ENCODE measurements at regions not wholly inside any gene's neighbourhood (a gene's known extent, or its start where the extent isn't known, plus 50 kb on each side); places are given as distances from the start of the nearest gene placed in this dataset.

DNA sequence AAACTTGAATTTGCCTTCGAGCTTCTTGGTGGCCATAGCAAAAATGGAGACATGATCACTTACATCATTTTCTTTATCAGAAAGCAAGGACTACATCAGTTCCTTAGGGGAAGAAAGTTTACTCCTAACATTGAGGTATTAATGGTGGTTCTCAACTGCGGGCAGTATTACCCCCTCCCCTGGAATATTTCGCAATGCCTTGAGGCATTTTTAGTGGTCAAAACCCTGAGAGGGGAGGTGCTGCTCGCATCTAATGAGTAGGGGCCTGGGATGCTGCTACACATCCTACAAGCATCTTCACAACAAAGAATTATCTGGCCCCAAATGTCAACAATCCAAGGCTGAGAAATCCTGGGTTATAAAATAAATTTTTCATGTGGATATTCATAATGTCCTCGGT is 222.2 kb upstream of the TSHZ2 start:
- Histone ChIP-seq H3K27ac (ENCODE audit: low read length) (no peak overlapping the region), H3K4me1 (ENCODE audit: control insufficient read depth in 1 of 2, insufficient read depth in 2 of 2, low read length in 2 of 2) (no peaks in the 10 kb centered on the region), H3K9me3 (ENCODE audit: control insufficient read depth in 1 of 2, low read length in 2 of 2) (no peaks in the 10 kb centered on the region), H3K27me3 (ENCODE audit: low read depth, low read length) (no peaks in the 10 kb centered on the region), H3K36me3 (ENCODE audit: control insufficient read depth in 1 of 2, insufficient read depth in 2 of 2, low read length in 2 of 2) (no peaks in the 10 kb centered on the region), H3K4me3 (ENCODE audit: low read depth in 1 of 2, low read length in 2 of 2) (no peak overlapping the region)

DNA sequence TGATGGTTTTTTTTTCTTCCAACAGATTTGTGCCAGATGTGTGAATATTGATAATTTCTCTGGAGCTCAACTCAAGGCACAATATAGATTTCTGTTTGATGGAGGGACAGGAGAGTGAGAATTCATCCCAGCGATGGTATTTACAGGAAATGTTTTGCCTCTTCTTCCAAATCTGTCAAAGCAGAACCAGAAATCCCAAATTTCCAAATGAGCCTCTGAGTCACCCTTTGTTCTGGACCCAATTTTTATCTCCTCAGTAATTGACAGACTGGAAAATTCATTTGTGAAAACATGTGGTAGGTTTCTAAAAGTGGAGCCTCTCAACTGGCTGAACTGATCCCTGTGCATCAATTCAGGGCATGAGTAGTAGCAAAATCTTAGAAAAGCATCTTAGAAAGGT is 223.2 kb upstream of the TSHZ2 start:
- H3K36me3 ChIP-seq (ENCODE audit: control insufficient read depth in 1 of 2, insufficient read depth in 2 of 2, low read length in 2 of 2): no peaks in the 10 kb centered on the region
- no peaks in the 10 kb centered on the region for H3K9me3 ChIP-seq (ENCODE audit: control insufficient read depth in 1 of 2, low read length in 2 of 2)
- H3K4me1 ChIP-seq (ENCODE audit: control insufficient read depth in 1 of 2, insufficient read depth in 2 of 2, low read length in 2 of 2): no peaks in the 10 kb centered on the region
- no peak overlapping the region for H3K27ac ChIP-seq (ENCODE audit: low read length)
- H3K4me3 ChIP-seq (ENCODE audit: low read depth in 1 of 2, low read length in 2 of 2): no peak overlapping the region
- H3K27me3 ChIP-seq (ENCODE audit: low read depth, low read length): no peaks in the 10 kb centered on the region

DNA sequence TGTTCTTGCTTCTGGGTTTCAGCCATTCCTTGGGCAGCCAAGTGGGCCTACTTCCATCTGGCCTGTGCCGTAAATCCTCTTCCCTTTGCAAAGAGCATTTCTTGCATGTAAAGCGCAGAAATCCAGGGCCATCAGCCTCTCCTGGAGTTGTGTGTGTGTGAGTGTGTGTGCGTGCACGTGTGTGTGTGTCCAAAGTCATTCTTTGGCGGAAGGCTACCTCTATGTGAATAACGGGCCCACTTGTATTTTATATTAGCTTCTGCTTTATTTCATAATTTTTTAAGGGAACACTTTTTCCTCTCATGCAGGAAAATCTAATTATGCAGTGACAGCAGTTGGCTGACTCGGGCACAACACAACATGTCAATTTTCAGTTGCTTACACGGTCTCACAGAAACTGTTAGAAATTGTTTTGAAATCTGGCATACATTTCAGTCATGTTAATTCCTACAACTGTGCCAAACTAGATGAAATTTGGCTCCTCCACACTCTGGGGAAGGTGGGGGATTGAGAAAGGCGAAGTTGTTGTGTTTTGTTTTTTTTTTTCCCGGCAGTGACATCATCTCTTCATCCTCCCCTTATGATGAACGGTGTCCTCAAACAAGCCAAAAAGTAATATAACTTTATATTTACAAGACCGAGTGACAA is 223.7 kb upstream of the TSHZ2 start:
- H3K4me1 ChIP-seq (ENCODE audit: control insufficient read depth in 1 of 2, insufficient read depth in 2 of 2, low read length in 2 of 2): no peaks in the 10 kb centered on the region
- no peak overlapping the region for H3K4me3 ChIP-seq (ENCODE audit: low read depth in 1 of 2, low read length in 2 of 2)
- no peak overlapping the region for H3K27ac ChIP-seq (ENCODE audit: low read length)
- no peaks in the 10 kb centered on the region for H3K36me3 ChIP-seq (ENCODE audit: control insufficient read depth in 1 of 2, insufficient read depth in 2 of 2, low read length in 2 of 2)
- no peaks in the 10 kb centered on the region for H3K9me3 ChIP-seq (ENCODE audit: control insufficient read depth in 1 of 2, low read length in 2 of 2)
- no peaks in the 10 kb centered on the region for H3K27me3 ChIP-seq (ENCODE audit: low read depth, low read length)

DNA sequence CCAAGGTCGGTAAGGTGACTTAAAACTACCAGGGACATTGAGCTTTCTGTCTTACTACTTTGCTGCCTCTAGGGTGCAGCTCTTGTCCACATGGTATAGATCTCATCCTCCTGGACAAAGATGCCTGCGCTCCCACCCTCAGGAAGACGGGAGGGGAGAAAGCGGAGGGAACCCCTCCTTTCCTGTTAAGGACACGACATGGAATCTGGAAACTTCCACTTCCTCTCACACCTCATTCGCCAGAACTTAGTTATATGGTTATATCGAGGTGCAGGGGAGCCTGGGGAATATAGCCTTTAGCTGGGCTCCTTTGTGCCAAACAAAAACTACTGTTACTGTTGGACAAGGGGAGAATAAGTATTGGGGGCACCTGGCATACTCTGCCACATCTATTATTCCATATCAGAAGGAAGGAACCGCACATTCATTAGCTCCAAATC is 224.3 kb upstream of the TSHZ2 start:
- no peaks in the 10 kb centered on the region for H3K27me3 ChIP-seq (ENCODE audit: low read depth, low read length)
- no peaks in the 10 kb centered on the region for H3K9me3 ChIP-seq (ENCODE audit: control insufficient read depth in 1 of 2, low read length in 2 of 2)
- no peak overlapping the region for H3K27ac ChIP-seq (ENCODE audit: low read length)
- H3K4me1 ChIP-seq (ENCODE audit: control insufficient read depth in 1 of 2, insufficient read depth in 2 of 2, low read length in 2 of 2): no peaks in the 10 kb centered on the region
- H3K4me3 ChIP-seq (ENCODE audit: low read depth in 1 of 2, low read length in 2 of 2): no peak overlapping the region
- H3K36me3 ChIP-seq (ENCODE audit: control insufficient read depth in 1 of 2, insufficient read depth in 2 of 2, low read length in 2 of 2): no peaks in the 10 kb centered on the region

DNA sequence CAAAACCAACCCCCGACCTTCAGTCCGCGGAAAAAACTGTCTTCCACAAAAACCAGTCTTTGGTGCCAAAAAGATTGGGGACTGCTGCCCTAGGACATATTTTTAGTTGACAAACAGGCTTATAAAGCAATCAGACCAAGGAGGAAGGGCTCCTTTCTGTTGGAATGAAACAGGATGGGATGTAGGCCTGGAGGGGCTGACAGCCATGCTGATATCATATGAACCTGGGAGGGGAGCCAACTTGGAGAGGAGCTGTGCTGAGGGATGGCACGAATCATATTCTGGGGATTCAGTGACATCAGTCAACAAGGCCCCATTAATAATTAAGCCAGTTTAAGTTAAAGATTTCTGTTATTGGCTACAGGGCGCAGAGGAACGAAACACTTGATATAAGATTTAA is 225.4 kb upstream of the TSHZ2 start:
- Histone ChIP-seq H3K27me3 (ENCODE audit: low read depth, low read length) (no peaks in the 10 kb centered on the region), H3K4me1 (ENCODE audit: control insufficient read depth in 1 of 2, insufficient read depth in 2 of 2, low read length in 2 of 2) (no peaks in the 10 kb centered on the region), H3K27ac (ENCODE audit: low read length) (no peak overlapping the region), H3K4me3 (ENCODE audit: low read depth in 1 of 2, low read length in 2 of 2) (no peak overlapping the region), H3K9me3 (ENCODE audit: control insufficient read depth in 1 of 2, low read length in 2 of 2) (no peaks in the 10 kb centered on the region), H3K36me3 (ENCODE audit: control insufficient read depth in 1 of 2, insufficient read depth in 2 of 2, low read length in 2 of 2) (no peaks in the 10 kb centered on the region)

DNA sequence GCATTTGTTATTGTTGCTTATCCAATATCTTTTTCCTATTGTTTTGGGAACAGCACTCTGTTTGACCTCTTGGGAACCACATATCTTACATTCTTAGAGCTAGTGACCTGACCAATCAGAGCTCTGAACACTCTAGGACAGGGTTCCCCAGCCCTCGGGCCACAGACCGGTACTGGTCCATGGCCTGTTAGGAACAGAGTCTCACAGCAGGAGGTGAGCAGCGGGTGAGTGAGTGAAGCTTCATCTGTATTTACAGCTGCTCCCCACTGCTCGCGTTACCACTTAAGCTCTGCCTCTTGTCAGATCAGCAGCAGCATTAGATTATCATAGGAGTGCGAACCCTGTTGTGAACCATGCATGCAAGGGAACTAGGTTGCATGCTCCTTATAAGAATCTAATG is 226.0 kb upstream of the TSHZ2 start:
- no peaks in the 10 kb centered on the region for H3K9me3 ChIP-seq (ENCODE audit: control insufficient read depth in 1 of 2, low read length in 2 of 2)
- no peaks in the 10 kb centered on the region for H3K36me3 ChIP-seq (ENCODE audit: control insufficient read depth in 1 of 2, insufficient read depth in 2 of 2, low read length in 2 of 2)
- no peak overlapping the region for H3K4me3 ChIP-seq (ENCODE audit: low read depth in 1 of 2, low read length in 2 of 2)
- H3K27ac ChIP-seq (ENCODE audit: low read length): no peak overlapping the region
- H3K27me3 ChIP-seq (ENCODE audit: low read depth, low read length): no peaks in the 10 kb centered on the region
- no peaks in the 10 kb centered on the region for H3K4me1 ChIP-seq (ENCODE audit: control insufficient read depth in 1 of 2, insufficient read depth in 2 of 2, low read length in 2 of 2)

DNA sequence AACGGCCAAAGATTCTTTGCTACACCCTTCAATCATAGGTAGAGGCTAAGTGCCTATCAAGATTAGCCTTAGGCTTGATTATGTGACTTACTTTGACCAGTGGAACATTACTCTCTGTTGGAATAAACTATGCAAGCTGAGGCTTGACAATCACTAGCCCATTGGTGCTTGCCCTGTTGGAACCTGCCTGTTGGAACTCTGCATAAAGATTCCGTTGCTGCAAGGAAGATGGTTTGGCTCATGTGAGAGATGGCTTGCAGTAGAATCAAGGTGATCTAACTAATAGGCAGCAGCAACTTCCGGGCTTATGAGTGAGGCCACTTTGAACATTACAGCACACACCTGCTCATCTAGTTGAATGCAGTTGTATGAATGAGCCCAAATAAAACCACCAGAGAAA is 227.7 kb upstream of the TSHZ2 start:
- Histone ChIP-seq H3K36me3 (ENCODE audit: control insufficient read depth in 1 of 2, insufficient read depth in 2 of 2, low read length in 2 of 2) (no peaks in the 10 kb centered on the region), H3K27ac (ENCODE audit: low read length) (no peak overlapping the region), H3K4me3 (ENCODE audit: low read depth in 1 of 2, low read length in 2 of 2) (no peak overlapping the region), H3K27me3 (ENCODE audit: low read depth, low read length) (no peaks in the 10 kb centered on the region), H3K9me3 (ENCODE audit: control insufficient read depth in 1 of 2, low read length in 2 of 2) (no peaks in the 10 kb centered on the region), H3K4me1 (ENCODE audit: control insufficient read depth in 1 of 2, insufficient read depth in 2 of 2, low read length in 2 of 2) (no peaks in the 10 kb centered on the region)

DNA sequence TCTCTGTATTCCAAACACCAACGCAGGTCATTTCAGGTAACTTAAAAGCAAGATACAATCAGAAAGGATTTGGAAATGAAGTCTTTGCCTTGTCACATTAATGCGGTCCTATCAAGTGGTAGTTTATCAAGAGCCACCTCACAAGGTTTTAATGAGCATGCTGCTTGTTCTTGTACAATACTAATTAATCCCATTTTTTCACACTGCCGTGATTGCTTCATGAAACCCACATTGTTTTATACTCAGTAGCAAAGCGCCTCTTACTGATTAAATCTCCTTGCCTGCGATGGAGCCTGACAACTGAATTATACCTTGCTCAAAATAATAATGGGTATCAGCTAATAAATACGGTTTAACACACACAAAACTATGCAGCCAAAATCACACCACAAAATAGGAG is 234.1 kb upstream of the TSHZ2 start:
- no peaks in the 10 kb centered on the region for H3K27me3 ChIP-seq (ENCODE audit: low read depth, low read length)
- H3K4me3 ChIP-seq (ENCODE audit: low read depth in 1 of 2, low read length in 2 of 2): no peak overlapping the region
- H3K9me3 ChIP-seq (ENCODE audit: control insufficient read depth in 1 of 2, low read length in 2 of 2): no peaks in the 10 kb centered on the region
- no peaks in the 10 kb centered on the region for H3K36me3 ChIP-seq (ENCODE audit: control insufficient read depth in 1 of 2, insufficient read depth in 2 of 2, low read length in 2 of 2)
- H3K4me1 ChIP-seq (ENCODE audit: control insufficient read depth in 1 of 2, insufficient read depth in 2 of 2, low read length in 2 of 2): no peaks in the 10 kb centered on the region
- no peak overlapping the region for H3K27ac ChIP-seq (ENCODE audit: low read length)

DNA sequence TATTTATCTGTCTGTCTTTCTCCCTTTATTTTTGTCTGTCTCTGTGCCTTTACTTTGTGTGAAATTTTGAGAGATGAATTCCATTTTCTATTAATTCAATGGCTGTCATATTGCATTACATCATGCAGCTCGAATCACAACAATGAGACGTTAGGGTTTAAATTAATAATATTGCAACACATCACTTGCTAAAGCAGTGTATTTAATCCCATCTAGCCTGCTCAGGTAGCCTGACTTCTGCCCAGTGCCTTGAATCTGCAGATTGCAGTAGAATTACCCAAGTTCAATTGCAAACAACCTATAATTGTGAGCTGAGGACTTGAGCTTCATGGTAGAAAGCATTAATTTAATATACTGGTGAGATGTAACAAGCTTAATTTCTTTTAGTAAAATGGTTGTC is 235.7 kb upstream of the TSHZ2 start:
- Histone ChIP-seq H3K9me3 (ENCODE audit: control insufficient read depth in 1 of 2, low read length in 2 of 2) (no peaks in the 10 kb centered on the region), H3K4me3 (ENCODE audit: low read depth in 1 of 2, low read length in 2 of 2) (no peak overlapping the region), H3K36me3 (ENCODE audit: control insufficient read depth in 1 of 2, insufficient read depth in 2 of 2, low read length in 2 of 2) (no peaks in the 10 kb centered on the region), H3K4me1 (ENCODE audit: control insufficient read depth in 1 of 2, insufficient read depth in 2 of 2, low read length in 2 of 2) (no peaks in the 10 kb centered on the region), H3K27ac (ENCODE audit: low read length) (no peak overlapping the region), H3K27me3 (ENCODE audit: low read depth, low read length) (no peaks in the 10 kb centered on the region)

DNA sequence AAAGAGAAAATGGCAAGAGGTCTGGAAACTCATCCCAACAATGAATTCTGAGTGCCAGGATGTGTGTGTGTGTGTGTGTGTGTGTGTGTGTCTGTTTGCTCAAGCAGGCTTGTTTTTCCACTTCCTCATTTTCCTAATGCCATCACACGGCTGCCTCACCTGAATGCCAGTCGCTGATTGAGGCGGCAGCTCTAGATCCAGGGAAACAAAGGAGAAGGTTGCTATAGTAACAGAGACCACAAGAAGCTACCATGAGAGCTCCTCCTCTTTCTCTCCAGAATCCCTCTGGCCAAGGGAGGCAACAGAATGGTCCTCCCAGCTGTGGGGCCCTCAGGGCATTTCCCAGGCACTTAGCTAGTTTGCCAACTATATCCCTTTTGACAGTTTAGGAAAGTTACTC is 241.1 kb upstream of the TSHZ2 start:
- no peaks in the 10 kb centered on the region for H3K27me3 ChIP-seq (ENCODE audit: low read depth, low read length)
- H3K36me3 ChIP-seq (ENCODE audit: control insufficient read depth in 1 of 2, insufficient read depth in 2 of 2, low read length in 2 of 2): no peaks in the 10 kb centered on the region
- no peak overlapping the region for H3K4me3 ChIP-seq (ENCODE audit: low read depth in 1 of 2, low read length in 2 of 2)
- H3K4me1 ChIP-seq (ENCODE audit: control insufficient read depth in 1 of 2, insufficient read depth in 2 of 2, low read length in 2 of 2): no peaks in the 10 kb centered on the region
- no peak overlapping the region for H3K27ac ChIP-seq (ENCODE audit: low read length)
- H3K9me3 ChIP-seq (ENCODE audit: control insufficient read depth in 1 of 2, low read length in 2 of 2): no peaks in the 10 kb centered on the region

DNA sequence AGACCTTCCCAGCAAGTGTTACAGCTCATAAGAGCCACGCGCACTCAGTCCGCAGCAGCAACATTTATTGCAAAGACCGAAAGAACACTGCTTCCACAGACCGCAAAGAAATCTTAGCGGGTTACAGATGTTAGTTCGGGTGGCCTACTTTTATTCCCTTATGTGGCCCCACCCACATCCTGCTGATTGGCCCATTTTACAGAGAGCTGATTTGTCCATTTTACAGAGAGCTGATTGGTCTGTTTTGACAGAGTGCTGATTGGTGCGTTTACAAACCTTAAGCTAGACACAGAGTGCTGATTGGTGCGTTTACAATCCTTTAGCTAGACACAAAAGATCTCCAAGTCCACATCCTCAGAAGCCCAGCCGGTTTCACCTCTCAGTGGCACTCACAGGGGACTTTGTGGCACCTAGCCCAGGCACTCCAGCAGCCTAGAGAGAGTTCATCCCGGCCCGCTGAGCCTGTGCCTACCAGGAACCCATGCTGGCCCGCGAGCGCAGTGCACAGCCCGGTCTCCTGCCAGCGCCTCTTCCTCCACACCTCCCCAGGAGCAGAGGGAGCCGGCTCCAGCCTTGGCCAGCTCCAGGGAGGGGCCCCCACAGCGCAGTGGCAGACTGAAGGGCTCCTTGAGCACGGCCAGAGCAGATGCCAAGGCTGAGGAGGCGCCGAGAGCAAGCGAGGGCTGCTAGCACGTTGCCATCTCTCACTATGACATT is 244.3 kb upstream of the TSHZ2 start:
- Histone ChIP-seq H3K4me1 (ENCODE audit: control insufficient read depth in 1 of 2, insufficient read depth in 2 of 2, low read length in 2 of 2) (no peaks in the 10 kb centered on the region), H3K27ac (ENCODE audit: low read length) (no peak overlapping the region), H3K9me3 (ENCODE audit: control insufficient read depth in 1 of 2, low read length in 2 of 2) (no peaks in the 10 kb centered on the region), H3K27me3 (ENCODE audit: low read depth, low read length) (no peaks in the 10 kb centered on the region), H3K4me3 (ENCODE audit: low read depth in 1 of 2, low read length in 2 of 2) (no peak overlapping the region), H3K36me3 (ENCODE audit: control insufficient read depth in 1 of 2, insufficient read depth in 2 of 2, low read length in 2 of 2) (no peaks in the 10 kb centered on the region)

DNA sequence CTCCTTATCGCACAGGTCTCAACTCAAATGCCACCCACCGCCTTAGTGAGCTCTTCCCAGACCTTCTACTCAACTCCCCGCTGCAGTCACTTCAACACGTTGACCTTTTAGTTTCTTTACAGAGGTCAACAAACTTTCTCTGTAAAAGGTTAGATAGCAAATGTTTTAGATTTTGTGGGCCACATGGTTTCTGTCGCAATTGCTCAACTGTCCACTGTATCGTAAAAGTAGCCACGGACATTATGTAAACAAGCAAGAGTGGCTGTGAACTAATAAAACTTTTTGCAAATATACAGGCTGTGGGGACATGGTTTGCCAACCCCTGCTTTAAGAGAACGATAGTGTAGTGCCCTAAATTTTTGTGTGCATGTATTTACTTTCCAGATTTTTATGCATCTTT is 247.6 kb upstream of the TSHZ2 start:
- H3K36me3 ChIP-seq (ENCODE audit: control insufficient read depth in 1 of 2, insufficient read depth in 2 of 2, low read length in 2 of 2): no peaks in the 10 kb centered on the region
- H3K27me3 ChIP-seq (ENCODE audit: low read depth, low read length): no peaks in the 10 kb centered on the region
- no peaks in the 10 kb centered on the region for H3K4me1 ChIP-seq (ENCODE audit: control insufficient read depth in 1 of 2, insufficient read depth in 2 of 2, low read length in 2 of 2)

More for the DNA sequence above, 247.6 kb upstream of the TSHZ2 start:
- no peak overlapping the region for H3K4me3 ChIP-seq (ENCODE audit: low read depth in 1 of 2, low read length in 2 of 2)
- no peak overlapping the region for H3K27ac ChIP-seq (ENCODE audit: low read length)
- H3K9me3 ChIP-seq (ENCODE audit: control insufficient read depth in 1 of 2, low read length in 2 of 2): no peaks in the 10 kb centered on the region
